H9 (cell line): ENCODE measurements at regions not wholly inside any gene's neighbourhood (a gene's known extent, or its start where the extent isn't known, plus 50 kb on each side); places are given as distances from the start of the nearest gene placed in this dataset.

Experiments
- DNase-seq: peaks from one replicate; pipeline ENCODE4 v3.0.0-alpha.2; 2017
- H2AFZ ChIP-seq: one replicate; pipeline ENCODE4 v1.6.1; 2013; ENCODE audit warnings: mild to moderate bottlenecking, low read length, control low read depth, moderate library complexity
- H2AK5ac ChIP-seq: 2 replicates; pipeline ENCODE4 v1.6.1; 2013; ENCODE audit warnings: low read length, control low read depth, mixed read lengths; ENCODE audit not compliant: insufficient read length
- H2BK120ac ChIP-seq: one replicate; pipeline ENCODE4 v1.6.1; 2013; ENCODE audit warnings: low read depth, mild to moderate bottlenecking, low read length, control low read depth, inconsistent platforms; ENCODE audit not compliant: poor library complexity, severe bottlenecking
- H2BK12ac ChIP-seq: 2 replicates; pipeline ENCODE4 v1.6.1; 2013; ENCODE audit warnings: low read length, control low read depth, mixed read lengths, low read depth; ENCODE audit not compliant: insufficient read length
- H2BK15ac ChIP-seq: 2 replicates; pipeline ENCODE4 v1.6.1; 2013; ENCODE audit warnings: low read depth, low read length, control low read depth
- H2BK20ac ChIP-seq: one replicate; pipeline ENCODE4 v1.6.1; 2013; ENCODE audit warnings: low read depth, mild to moderate bottlenecking, low read length, control low read depth, inconsistent platforms; ENCODE audit not compliant: poor library complexity, severe bottlenecking
- H2BK5ac ChIP-seq: 2 replicates; pipeline ENCODE4 v1.6.1; 2013; ENCODE audit warnings: low read length, control low read depth, mixed read lengths; ENCODE audit not compliant: insufficient read length
- H3K14ac ChIP-seq: 2 replicates; pipeline ENCODE4 v1.6.1; 2013; ENCODE audit warnings: low read length, control low read depth; ENCODE audit not compliant: insufficient read depth
- H3K18ac ChIP-seq: 2 replicates; pipeline ENCODE4 v1.6.1; 2013; ENCODE audit warnings: low read depth, mild to moderate bottlenecking, mixed read lengths, low read length, control low read depth; ENCODE audit not compliant: insufficient read length
- H3K23ac ChIP-seq: 2 replicates; pipeline ENCODE4 v1.6.1; 2013; ENCODE audit warnings: low read length, control low read depth, mixed read lengths, low read depth; ENCODE audit not compliant: insufficient read length
- H3K23me2 ChIP-seq: 2 replicates; pipeline ENCODE4 v1.6.1; 2013; ENCODE audit warnings: low read depth, mild to moderate bottlenecking, mixed read lengths, low read length, control low read depth; ENCODE audit not compliant: insufficient read length, poor library complexity, severe bottlenecking
- H3K27ac ChIP-seq: 2 replicates; pipeline ENCODE4 v1.5.1; 2013; ENCODE audit warnings: low read length, control low read depth, mixed read lengths, low read depth; ENCODE audit not compliant: insufficient read length
- H3K27me3 ChIP-seq: 2 replicates; pipeline ENCODE4 v1.6.1; 2013; ENCODE audit warnings: low read length, control low read depth, inconsistent platforms; ENCODE audit not compliant: insufficient read depth
- H3K4ac ChIP-seq: 2 replicates; pipeline ENCODE4 v1.6.1; 2013; ENCODE audit warnings: low read depth, mild to moderate bottlenecking, control low read depth, inconsistent platforms, low read length, moderate library complexity
- H3K4me1 ChIP-seq: 2 replicates; pipeline ENCODE4 v1.6.1; 2013; ENCODE audit warnings: low read length, control low read depth, inconsistent platforms; ENCODE audit not compliant: insufficient read depth
- H3K4me2 ChIP-seq: 2 replicates; pipeline ENCODE4 v1.6.1; 2013; ENCODE audit warnings: low read length, control low read depth, mixed read lengths; ENCODE audit not compliant: insufficient read length, insufficient read depth
- H3K56ac ChIP-seq: 2 replicates; pipeline ENCODE4 v1.6.1; 2013; ENCODE audit warnings: low read depth, mild to moderate bottlenecking, mixed read lengths, low read length, control low read depth; ENCODE audit not compliant: insufficient read length
- H3K79me1 ChIP-seq: 2 replicates; pipeline ENCODE4 v1.6.1; 2013; ENCODE audit warnings: low read depth, mild to moderate bottlenecking, moderate library complexity, low read length, control low read depth, inconsistent platforms; ENCODE audit not compliant: insufficient read depth, poor library complexity, severe bottlenecking
- H3K79me2 ChIP-seq: 2 replicates; pipeline ENCODE4 v1.6.1; 2013; ENCODE audit warnings: low read length, control low read depth, inconsistent platforms; ENCODE audit not compliant: insufficient read depth
- H3K9ac ChIP-seq: 2 replicates; pipeline ENCODE4 v1.6.1; 2013; ENCODE audit warnings: low read length, control low read depth, mixed read lengths; ENCODE audit not compliant: insufficient read length; ENCODE audit errors: extremely low read depth
- H3K9me3 ChIP-seq: one replicate; pipeline ENCODE4 v1.6.1; 2013; ENCODE audit warnings: low read depth, low read length, inconsistent platforms; ENCODE audit not compliant: control insufficient read depth
- H3T11ph ChIP-seq: one replicate; pipeline ENCODE4 v1.6.1; 2013; ENCODE audit warnings: mild to moderate bottlenecking, low read length, control low read depth, inconsistent platforms
- H4K20me1 ChIP-seq: one replicate; pipeline ENCODE4 v1.6.1; 2013; ENCODE audit not compliant: control insufficient read depth, insufficient read length, insufficient read depth
- H4K5ac ChIP-seq: 2 replicates; pipeline ENCODE4 v1.6.1; 2013; ENCODE audit warnings: low read depth, mild to moderate bottlenecking, mixed read lengths, low read length, control low read depth; ENCODE audit not compliant: insufficient read length
- H4K8ac ChIP-seq: replicated peaks from 2 replicates; pipeline ENCODE4 v1.6.1; 2013; ENCODE audit warnings: low read length, control low read depth, mixed read lengths, low read depth; ENCODE audit not compliant: insufficient read length
- H4K91ac ChIP-seq: 2 replicates; pipeline ENCODE4 v1.6.1; 2013; ENCODE audit warnings: low read depth, mild to moderate bottlenecking, moderate library complexity, mixed read lengths, low read length, control low read depth; ENCODE audit not compliant: insufficient read length
- H3K27ac Mint-ChIP-seq, 3 experiments: 2 replicates in 2 of 3; 3 replicates in 1 of 3; pipeline ENCODE4 v1.8.0; 2020 to 2021; ENCODE audit warnings: mixed read lengths in 3 of 3, mild to moderate bottlenecking in 1 of 3, moderate library complexity in 1 of 3
- H3K27me3 Mint-ChIP-seq: 2 replicates; pipeline ENCODE4 v1.8.0; 2021; ENCODE audit warnings: low read depth, mild to moderate bottlenecking, moderate library complexity, mixed read lengths
- H3K36me3 Mint-ChIP-seq, 3 experiments: 2 replicates in 2 of 3; 3 replicates in 1 of 3; pipeline ENCODE4 v1.8.0; 2020 to 2021; ENCODE audit warnings: low read depth in 3 of 3, mixed read lengths in 3 of 3; ENCODE audit not compliant: insufficient read depth in 1 of 3
- H3K4me1 Mint-ChIP-seq, 2 experiments: 2 replicates each; pipeline ENCODE4 v1.8.0; 2020; ENCODE audit warnings: mixed read lengths in 2 of 2
- H3K4me3 Mint-ChIP-seq, 2 experiments: 2 replicates in 1 of 2; 3 replicates in 1 of 2; pipeline ENCODE4 v1.8.0; 2020 to 2021; ENCODE audit warnings: mild to moderate bottlenecking in 2 of 2, mixed read lengths in 2 of 2, moderate library complexity in 1 of 2
- H3K9me3 Mint-ChIP-seq, 2 experiments: 2 replicates in 1 of 2; 3 replicates in 1 of 2; pipeline ENCODE4 v1.8.0; 2020; ENCODE audit warnings: mild to moderate bottlenecking in 2 of 2, mixed read lengths in 2 of 2, moderate library complexity in 1 of 2
- WGBS: extraction: QIAGEN DNeasy Blood & Tissue Kit; methylation state at CpG from one replicate; pipeline ENCODE4 v1.1.7; 2013; ENCODE audit warnings: missing lambda C conversion rate, low lambda C conversion rate, mixed read lengths; ENCODE audit not compliant: insufficient read length; ENCODE audit errors: extremely low coverage; 5-methylcytosine and 5-hydroxymethylcytosine counted together
- TF ChIP-seq, protein P1 (sequence below): fragments of 200-600 bp; sonication (generic); conservative IDR thresholded peaks from 3 replicates; pipeline ENCODE4 v1.8.0; 2021; ENCODE audit warnings: antibody characterized with exemption, mild to moderate bottlenecking

- Mint-ChIP-seq H3K4me3 (no peak overlapping the region), H3K36me3 (peaks cover 6 to 10% (median 9%) of the 10 kb centered on the region in 3 experiments; a peak in 6 of 7 replicates), H3K9me3 (peaks cover 10 to 24% of the 10 kb centered on the region in 2 experiments), H3K27ac (no peak overlapping the region), H3K27me3 (peaks cover 12% of the 10 kb centered on the region), H3K4me1 (peaks cover 3 to 4% of the 10 kb centered on the region in 2 experiments)
- Histone ChIP-seq H3K4me1 (no peaks in the 10 kb centered on the region), H2AK5ac (no peak overlapping the region), H2AFZ (no peak overlapping the region), H3K9ac (no peak overlapping the region), H3K4me2 (no peak overlapping the region), H2BK120ac (no peak overlapping the region), H4K8ac (no peak overlapping the region), H3K56ac (no peak overlapping the region), H4K5ac (no peak overlapping the region), H3K9me3 (peaks cover 5% of the 10 kb centered on the region), H3T11ph (no peak overlapping the region), H3K23ac (no peak overlapping the region), H3K27me3 (no peaks in the 10 kb centered on the region), H2BK20ac (no peak overlapping the region), H2BK5ac (no peak overlapping the region), H3K14ac (no peak overlapping the region), H2BK12ac (no peak overlapping the region), H3K4ac (no peak overlapping the region), H4K91ac (no peak overlapping the region), H4K20me1 (no peaks in the 10 kb centered on the region), H3K18ac (no peak overlapping the region), H3K23me2 (no peaks in the 10 kb centered on the region), H3K27ac (no peak overlapping the region), H3K79me2 (no peaks in the 10 kb centered on the region), H3K79me1 (no peaks in the 10 kb centered on the region), H2BK15ac (no peak overlapping the region)
- peak; percentile 52 for DNase-seq
- TF ChIP-seq, protein P1, sequence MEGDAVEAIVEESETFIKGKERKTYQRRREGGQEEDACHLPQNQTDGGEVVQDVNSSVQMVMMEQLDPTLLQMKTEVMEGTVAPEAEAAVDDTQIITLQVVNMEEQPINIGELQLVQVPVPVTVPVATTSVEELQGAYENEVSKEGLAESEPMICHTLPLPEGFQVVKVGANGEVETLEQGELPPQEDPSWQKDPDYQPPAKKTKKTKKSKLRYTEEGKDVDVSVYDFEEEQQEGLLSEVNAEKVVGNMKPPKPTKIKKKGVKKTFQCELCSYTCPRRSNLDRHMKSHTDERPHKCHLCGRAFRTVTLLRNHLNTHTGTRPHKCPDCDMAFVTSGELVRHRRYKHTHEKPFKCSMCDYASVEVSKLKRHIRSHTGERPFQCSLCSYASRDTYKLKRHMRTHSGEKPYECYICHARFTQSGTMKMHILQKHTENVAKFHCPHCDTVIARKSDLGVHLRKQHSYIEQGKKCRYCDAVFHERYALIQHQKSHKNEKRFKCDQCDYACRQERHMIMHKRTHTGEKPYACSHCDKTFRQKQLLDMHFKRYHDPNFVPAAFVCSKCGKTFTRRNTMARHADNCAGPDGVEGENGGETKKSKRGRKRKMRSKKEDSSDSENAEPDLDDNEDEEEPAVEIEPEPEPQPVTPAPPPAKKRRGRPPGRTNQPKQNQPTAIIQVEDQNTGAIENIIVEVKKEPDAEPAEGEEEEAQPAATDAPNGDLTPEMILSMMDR: no peak
- no CpG with 5 or more reads among the region's 4 CpGs for WGBS
These were observed 295.1 kb upstream of the SFSWAP start for GRCh38 chr12:131415781-131416180.
